ENCODE measurements at regions not wholly inside any gene's neighbourhood (a gene's known extent, or its start where the extent isn't known, plus 50 kb on each side); places are given as distances from the start of the nearest gene placed in this dataset.

DNA sequence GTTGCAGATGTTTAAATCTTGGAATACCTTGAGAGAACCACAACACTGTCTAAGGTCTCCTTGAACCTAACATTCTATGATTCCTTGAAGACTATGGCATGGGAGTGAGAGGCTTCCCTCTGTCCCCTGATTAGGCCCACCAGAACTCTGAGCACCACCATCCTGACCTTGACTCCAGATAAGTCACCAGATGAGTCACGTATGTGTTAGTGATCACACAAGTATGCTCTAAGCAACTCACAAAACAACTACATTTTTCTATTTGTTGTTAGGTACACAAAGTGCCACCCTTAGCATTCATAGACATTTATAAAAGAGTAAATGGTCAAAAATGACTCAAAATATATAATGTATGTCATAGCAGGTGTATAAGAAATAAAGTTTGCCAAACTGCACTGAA is 252.9 kb upstream of the CXXC4 start:
- no peaks in the 10 kb centered on the region for H3K4me1 ChIP-seq (ENCODE audit: insufficient read depth)
- H3K27me3 Mint-ChIP-seq (ENCODE audit: insufficient read depth, low read depth, poor library complexity) = no peaks in the 10 kb centered on the region
- ATAC-seq = no peak
- H3K4me2 ChIP-seq = no peak overlapping the region
- H3K4me3 ChIP-seq = no peak overlapping the region
- TF ChIP-seq, protein P1, sequence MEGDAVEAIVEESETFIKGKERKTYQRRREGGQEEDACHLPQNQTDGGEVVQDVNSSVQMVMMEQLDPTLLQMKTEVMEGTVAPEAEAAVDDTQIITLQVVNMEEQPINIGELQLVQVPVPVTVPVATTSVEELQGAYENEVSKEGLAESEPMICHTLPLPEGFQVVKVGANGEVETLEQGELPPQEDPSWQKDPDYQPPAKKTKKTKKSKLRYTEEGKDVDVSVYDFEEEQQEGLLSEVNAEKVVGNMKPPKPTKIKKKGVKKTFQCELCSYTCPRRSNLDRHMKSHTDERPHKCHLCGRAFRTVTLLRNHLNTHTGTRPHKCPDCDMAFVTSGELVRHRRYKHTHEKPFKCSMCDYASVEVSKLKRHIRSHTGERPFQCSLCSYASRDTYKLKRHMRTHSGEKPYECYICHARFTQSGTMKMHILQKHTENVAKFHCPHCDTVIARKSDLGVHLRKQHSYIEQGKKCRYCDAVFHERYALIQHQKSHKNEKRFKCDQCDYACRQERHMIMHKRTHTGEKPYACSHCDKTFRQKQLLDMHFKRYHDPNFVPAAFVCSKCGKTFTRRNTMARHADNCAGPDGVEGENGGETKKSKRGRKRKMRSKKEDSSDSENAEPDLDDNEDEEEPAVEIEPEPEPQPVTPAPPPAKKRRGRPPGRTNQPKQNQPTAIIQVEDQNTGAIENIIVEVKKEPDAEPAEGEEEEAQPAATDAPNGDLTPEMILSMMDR (conservative IDR thresholded peaks at IDR 0.05; ENCODE audit: low read depth in 2 of 2) = no peak
- TF ChIP-seq ZNF114 (CRISPR knock-in tag; IDR thresholded peaks at IDR 0.05) (no peak), JUNB (IDR thresholded peaks at IDR 0.05; ENCODE audit: unreplicated experiment) (no peak), ZNF331 (CRISPR knock-in tag; IDR thresholded peaks at IDR 0.05; ENCODE audit: low read depth) (no peak), EZH2phosphoT487 (IDR thresholded peaks at IDR 0.05; ENCODE audit: unreplicated experiment) (no peak), STAT1 (IDR thresholded peaks at IDR 0.05; ENCODE audit: unreplicated experiment) (no peak), POLR2AphosphoS5 (IDR thresholded peaks at IDR 0.05; ENCODE audit: low read depth) (no peak), EZH2 (IDR thresholded peaks at IDR 0.05; ENCODE audit: low read depth, unreplicated experiment) (no peak), CREB1 (CRISPR knock-in tag; IDR thresholded peaks at IDR 0.05; ENCODE audit: low read depth) (no peak), NANOG (IDR thresholded peaks at IDR 0.05; ENCODE audit: borderline replicate concordance) (no peak)
- TF ChIP-seq, protein P2, sequence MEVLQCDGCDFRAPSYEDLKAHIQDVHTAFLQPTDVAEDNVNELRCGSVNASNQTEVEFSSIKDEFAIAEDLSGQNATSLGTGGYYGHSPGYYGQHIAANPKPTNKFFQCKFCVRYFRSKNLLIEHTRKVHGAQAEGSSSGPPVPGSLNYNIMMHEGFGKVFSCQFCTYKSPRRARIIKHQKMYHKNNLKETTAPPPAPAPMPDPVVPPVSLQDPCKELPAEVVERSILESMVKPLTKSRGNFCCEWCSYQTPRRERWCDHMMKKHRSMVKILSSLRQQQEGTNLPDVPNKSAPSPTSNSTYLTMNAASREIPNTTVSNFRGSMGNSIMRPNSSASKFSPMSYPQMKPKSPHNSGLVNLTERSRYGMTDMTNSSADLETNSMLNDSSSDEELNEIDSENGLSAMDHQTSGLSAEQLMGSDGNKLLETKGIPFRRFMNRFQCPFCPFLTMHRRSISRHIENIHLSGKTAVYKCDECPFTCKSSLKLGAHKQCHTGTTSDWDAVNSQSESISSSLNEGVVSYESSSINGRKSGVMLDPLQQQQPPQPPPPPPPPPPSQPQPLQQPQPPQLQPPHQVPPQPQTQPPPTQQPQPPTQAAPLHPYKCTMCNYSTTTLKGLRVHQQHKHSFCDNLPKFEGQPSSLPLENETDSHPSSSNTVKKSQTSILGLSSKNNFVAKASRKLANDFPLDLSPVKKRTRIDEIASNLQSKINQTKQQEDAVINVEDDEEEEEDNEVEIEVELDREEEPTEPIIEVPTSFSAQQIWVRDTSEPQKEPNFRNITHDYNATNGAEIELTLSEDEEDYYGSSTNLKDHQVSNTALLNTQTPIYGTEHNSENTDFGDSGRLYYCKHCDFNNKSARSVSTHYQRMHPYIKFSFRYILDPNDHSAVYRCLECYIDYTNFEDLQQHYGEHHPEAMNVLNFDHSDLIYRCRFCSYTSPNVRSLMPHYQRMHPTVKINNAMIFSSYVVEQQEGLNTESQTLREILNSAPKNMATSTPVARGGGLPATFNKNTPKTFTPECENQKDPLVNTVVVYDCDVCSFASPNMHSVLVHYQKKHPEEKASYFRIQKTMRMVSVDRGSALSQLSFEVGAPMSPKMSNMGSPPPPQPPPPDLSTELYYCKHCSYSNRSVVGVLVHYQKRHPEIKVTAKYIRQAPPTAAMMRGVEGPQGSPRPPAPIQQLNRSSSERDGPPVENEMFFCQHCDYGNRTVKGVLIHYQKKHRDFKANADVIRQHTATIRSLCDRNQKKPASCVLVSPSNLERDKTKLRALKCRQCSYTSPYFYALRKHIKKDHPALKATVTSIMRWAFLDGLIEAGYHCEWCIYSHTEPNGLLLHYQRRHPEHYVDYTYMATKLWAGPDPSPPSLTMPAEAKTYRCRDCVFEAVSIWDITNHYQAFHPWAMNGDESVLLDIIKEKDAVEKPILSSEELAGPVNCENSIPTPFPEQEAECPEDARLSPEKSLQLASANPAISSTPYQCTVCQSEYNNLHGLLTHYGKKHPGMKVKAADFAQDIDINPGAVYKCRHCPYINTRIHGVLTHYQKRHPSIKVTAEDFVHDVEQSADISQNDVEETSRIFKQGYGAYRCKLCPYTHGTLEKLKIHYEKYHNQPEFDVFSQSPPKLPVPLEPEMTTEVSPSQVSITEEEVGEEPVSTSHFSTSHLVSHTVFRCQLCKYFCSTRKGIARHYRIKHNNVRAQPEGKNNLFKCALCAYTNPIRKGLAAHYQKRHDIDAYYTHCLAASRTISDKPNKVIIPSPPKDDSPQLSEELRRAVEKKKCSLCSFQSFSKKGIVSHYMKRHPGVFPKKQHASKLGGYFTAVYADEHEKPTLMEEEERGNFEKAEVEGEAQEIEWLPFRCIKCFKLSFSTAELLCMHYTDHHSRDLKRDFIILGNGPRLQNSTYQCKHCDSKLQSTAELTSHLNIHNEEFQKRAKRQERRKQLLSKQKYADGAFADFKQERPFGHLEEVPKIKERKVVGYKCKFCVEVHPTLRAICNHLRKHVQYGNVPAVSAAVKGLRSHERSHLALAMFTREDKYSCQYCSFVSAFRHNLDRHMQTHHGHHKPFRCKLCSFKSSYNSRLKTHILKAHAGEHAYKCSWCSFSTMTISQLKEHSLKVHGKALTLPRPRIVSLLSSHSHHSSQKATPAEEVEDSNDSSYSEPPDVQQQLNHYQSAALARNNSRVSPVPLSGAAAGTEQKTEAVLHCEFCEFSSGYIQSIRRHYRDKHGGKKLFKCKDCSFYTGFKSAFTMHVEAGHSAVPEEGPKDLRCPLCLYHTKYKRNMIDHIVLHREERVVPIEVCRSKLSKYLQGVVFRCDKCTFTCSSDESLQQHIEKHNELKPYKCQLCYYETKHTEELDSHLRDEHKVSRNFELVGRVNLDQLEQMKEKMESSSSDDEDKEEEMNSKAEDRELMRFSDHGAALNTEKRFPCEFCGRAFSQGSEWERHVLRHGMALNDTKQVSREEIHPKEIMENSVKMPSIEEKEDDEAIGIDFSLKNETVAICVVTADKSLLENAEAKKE (CRISPR knock-in tag; IDR thresholded peaks at IDR 0.05) = no peak
- TF ChIP-seq, protein P3, sequence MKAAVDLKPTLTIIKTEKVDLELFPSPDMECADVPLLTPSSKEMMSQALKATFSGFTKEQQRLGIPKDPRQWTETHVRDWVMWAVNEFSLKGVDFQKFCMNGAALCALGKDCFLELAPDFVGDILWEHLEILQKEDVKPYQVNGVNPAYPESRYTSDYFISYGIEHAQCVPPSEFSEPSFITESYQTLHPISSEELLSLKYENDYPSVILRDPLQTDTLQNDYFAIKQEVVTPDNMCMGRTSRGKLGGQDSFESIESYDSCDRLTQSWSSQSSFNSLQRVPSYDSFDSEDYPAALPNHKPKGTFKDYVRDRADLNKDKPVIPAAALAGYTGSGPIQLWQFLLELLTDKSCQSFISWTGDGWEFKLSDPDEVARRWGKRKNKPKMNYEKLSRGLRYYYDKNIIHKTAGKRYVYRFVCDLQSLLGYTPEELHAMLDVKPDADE (IDR thresholded peaks at IDR 0.05) = no peak
- TF ChIP-seq, protein P4, sequence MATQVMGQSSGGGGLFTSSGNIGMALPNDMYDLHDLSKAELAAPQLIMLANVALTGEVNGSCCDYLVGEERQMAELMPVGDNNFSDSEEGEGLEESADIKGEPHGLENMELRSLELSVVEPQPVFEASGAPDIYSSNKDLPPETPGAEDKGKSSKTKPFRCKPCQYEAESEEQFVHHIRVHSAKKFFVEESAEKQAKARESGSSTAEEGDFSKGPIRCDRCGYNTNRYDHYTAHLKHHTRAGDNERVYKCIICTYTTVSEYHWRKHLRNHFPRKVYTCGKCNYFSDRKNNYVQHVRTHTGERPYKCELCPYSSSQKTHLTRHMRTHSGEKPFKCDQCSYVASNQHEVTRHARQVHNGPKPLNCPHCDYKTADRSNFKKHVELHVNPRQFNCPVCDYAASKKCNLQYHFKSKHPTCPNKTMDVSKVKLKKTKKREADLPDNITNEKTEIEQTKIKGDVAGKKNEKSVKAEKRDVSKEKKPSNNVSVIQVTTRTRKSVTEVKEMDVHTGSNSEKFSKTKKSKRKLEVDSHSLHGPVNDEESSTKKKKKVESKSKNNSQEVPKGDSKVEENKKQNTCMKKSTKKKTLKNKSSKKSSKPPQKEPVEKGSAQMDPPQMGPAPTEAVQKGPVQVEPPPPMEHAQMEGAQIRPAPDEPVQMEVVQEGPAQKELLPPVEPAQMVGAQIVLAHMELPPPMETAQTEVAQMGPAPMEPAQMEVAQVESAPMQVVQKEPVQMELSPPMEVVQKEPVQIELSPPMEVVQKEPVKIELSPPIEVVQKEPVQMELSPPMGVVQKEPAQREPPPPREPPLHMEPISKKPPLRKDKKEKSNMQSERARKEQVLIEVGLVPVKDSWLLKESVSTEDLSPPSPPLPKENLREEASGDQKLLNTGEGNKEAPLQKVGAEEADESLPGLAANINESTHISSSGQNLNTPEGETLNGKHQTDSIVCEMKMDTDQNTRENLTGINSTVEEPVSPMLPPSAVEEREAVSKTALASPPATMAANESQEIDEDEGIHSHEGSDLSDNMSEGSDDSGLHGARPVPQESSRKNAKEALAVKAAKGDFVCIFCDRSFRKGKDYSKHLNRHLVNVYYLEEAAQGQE (IDR thresholded peaks at IDR 0.05; ENCODE audit: unreplicated experiment) = no peak
- no peaks in the 10 kb centered on the region for H3K4me1 Mint-ChIP-seq
- H3K27ac ChIP-seq (ENCODE audit: low read depth) = no peak overlapping the region
- no peaks in the 10 kb centered on the region for H4K20me1 ChIP-seq (replicated peaks; ENCODE audit: insufficient read depth)
- no peak for DNase-seq (ENCODE audit: low spot score)
- H3K36me3 Mint-ChIP-seq (ENCODE audit: low read depth) = no peaks in the 10 kb centered on the region
- no peaks in the 10 kb centered on the region for H3K27me3 ChIP-seq (ENCODE audit: insufficient read depth)
- H3F3A ChIP-seq (replicated peaks; ENCODE audit: low read depth) = no peaks in the 10 kb centered on the region
- no peaks in the 10 kb centered on the region for H3K9me2 ChIP-seq (ENCODE audit: insufficient read depth)
- no peak overlapping the region for H3K27ac Mint-ChIP-seq
- no peak overlapping the region for H3K4me3 Mint-ChIP-seq
- no peak overlapping the region for H2AFZ ChIP-seq
- H3K79me2 ChIP-seq (replicated peaks; ENCODE audit: insufficient read depth) = no peaks in the 10 kb centered on the region
- H3K36me3 ChIP-seq (ENCODE audit: insufficient read depth) = no peaks in the 10 kb centered on the region
- H3K9me3 Mint-ChIP-seq = no peaks in the 10 kb centered on the region
